ENCODE measurements at regions not wholly inside any gene's neighbourhood (a gene's known extent, or its start where the extent isn't known, plus 50 kb on each side); places are given as distances from the start of the nearest gene placed in this dataset.

- DNase-seq (ENCODE audit: low read depth), result no peak
- H3K4me3 ChIP-seq (ENCODE audit: low read depth, low read length), result no peak overlapping the region
- TF ChIP-seq, protein P1, sequence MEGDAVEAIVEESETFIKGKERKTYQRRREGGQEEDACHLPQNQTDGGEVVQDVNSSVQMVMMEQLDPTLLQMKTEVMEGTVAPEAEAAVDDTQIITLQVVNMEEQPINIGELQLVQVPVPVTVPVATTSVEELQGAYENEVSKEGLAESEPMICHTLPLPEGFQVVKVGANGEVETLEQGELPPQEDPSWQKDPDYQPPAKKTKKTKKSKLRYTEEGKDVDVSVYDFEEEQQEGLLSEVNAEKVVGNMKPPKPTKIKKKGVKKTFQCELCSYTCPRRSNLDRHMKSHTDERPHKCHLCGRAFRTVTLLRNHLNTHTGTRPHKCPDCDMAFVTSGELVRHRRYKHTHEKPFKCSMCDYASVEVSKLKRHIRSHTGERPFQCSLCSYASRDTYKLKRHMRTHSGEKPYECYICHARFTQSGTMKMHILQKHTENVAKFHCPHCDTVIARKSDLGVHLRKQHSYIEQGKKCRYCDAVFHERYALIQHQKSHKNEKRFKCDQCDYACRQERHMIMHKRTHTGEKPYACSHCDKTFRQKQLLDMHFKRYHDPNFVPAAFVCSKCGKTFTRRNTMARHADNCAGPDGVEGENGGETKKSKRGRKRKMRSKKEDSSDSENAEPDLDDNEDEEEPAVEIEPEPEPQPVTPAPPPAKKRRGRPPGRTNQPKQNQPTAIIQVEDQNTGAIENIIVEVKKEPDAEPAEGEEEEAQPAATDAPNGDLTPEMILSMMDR (IDR thresholded peaks at IDR 0.05; ENCODE audit: low read depth, low read length, missing control alignments), result no peak
- in situ Hi-C loops (cut with HindIII; ENCODE audit: low sequenced_read_pairs), result no loop called here
Observed at GRCh38 chr14:98156411-98156810, 1115.6 kb downstream of the BCL11B start.

DNA sequence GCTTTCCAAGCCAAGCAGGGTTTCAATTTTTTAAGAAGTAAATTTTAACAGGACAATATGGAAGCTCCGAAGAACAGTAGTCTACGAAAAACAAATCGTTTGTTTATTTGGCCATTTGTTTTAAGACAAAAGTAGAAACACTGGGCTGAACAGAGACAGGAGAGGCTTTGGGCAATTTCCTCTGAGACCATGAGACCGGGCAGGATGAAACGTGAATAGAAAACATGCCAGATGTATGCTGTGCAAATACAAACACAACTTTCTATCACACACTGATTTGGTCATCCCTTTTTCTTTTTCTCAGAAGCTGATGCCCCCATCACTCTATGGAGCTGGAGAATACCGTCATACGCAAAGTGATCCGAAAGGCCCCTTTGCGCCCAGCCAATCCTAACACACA is 1111.1 kb downstream of the BCL11B start:
- in situ Hi-C loops (cut with HindIII; ENCODE audit: low sequenced_read_pairs), result no loop called here

DNA sequence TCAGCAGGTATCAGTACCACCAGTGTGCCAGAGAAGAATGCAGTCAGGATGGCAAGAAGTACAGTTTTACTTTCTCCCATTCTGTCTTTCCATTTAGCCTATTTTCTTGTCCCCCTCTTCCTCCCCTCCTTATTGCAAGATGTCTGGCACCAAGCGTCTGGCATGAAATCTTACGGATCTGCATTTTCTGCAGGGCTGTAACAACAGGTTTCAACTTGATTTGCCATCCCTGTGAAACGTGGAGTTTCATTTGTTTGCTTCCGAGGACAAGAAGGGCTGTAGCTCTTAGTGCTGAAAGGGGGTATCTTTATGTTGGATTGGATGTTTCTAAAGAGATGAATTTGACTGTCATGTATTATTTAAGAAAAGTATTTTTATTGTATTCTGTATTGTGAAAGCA is 1110.6 kb downstream of the BCL11B start:
- no peak overlapping the region for H3K4me3 ChIP-seq (ENCODE audit: low read depth, low read length)
- TF ChIP-seq, protein P1 (IDR thresholded peaks at IDR 0.05; ENCODE audit: low read depth, low read length, missing control alignments), result no peak
- no peak for DNase-seq (ENCODE audit: low read depth)
- in situ Hi-C loops (cut with HindIII; ENCODE audit: low sequenced_read_pairs), result no loop called here

More for the DNA sequence above, 1111.1 kb downstream of the BCL11B start:
- H3K4me3 ChIP-seq (ENCODE audit: low read depth, low read length), result no peak overlapping the region
- DNase-seq (ENCODE audit: low read depth), result no peak
- TF ChIP-seq, protein P1 (IDR thresholded peaks at IDR 0.05; ENCODE audit: low read depth, low read length, missing control alignments), result no peak

- TF ChIP-seq, protein P1 (IDR thresholded peaks at IDR 0.05; ENCODE audit: low read depth, low read length, missing control alignments), result no peak
- H3K4me3 ChIP-seq (ENCODE audit: low read depth, low read length), result no peak overlapping the region
- DNase-seq (ENCODE audit: low read depth), result no peak
- in situ Hi-C loops (cut with HindIII; ENCODE audit: low sequenced_read_pairs), result no loop called here
Observed at GRCh38 chr14:98162856-98163805, 1108.9 kb downstream of the BCL11B start.

- no peak overlapping the region for H3K4me3 ChIP-seq (ENCODE audit: low read depth, low read length)
- DNase-seq (ENCODE audit: low read depth), result no peak
- TF ChIP-seq, protein P1 (IDR thresholded peaks at IDR 0.05; ENCODE audit: low read depth, low read length, missing control alignments), result no peak
- in situ Hi-C loops (cut with HindIII; ENCODE audit: low sequenced_read_pairs), result no loop called here
Observed at GRCh38 chr14:98163873-98164272, 1108.1 kb downstream of the BCL11B start.

GRCh38 chr14:98165976-98166375 is 1106.0 kb downstream of the BCL11B start:
- H3K4me3 ChIP-seq (ENCODE audit: low read depth, low read length), result no peak overlapping the region
- DNase-seq (ENCODE audit: low read depth), result no peak
- in situ Hi-C loops (cut with HindIII; ENCODE audit: low sequenced_read_pairs), result no loop called here
- TF ChIP-seq, protein P1 (IDR thresholded peaks at IDR 0.05; ENCODE audit: low read depth, low read length, missing control alignments), result no peak
